Pancreas (tissue), 10 donors: ENCODE measurements at regions not wholly inside any gene's neighbourhood (a gene's known extent, or its start where the extent isn't known, plus 50 kb on each side); places are given as distances from the start of the nearest gene placed in this dataset.
"Not testable (repeated sequence)": the region's sequence is repeated elsewhere in the genome, so short reads cannot be mapped to it uniquely, and the experiment has no call there.

Source experiments
- ATAC-seq, 4 donors: fragments of 200-7000 bp; cut with Tn5 transposase; one replicate each; pipeline versions ENCODE4 v1.8.0 to v1.9.1; 2020; ENCODE audit warnings: mild to moderate bottlenecking in 4 of 4, moderate library complexity in 4 of 4
- DNase-seq, 6 donors: peaks; one replicate each; pipeline ENCODE4 v3.0.0-alpha.2; 2020
- FAIRE-seq: peaks from 2 replicates; lab custom pipeline; 2012; peaks lifted over from hg19 to GRCh38; lab: Jason Lieb, UNC
- H3K27ac ChIP-seq, 4 donors: fragments of 200-600 bp; sonication (generic); 1 replicate in 3 of 4; 2 replicates in 1 of 4; pipeline versions ENCODE4 v1.5.0 to v1.8.0; 2020
- H3K27me3 ChIP-seq, 4 donors: fragments of 200-600 bp; one replicate each; pipeline ENCODE4 v1.8.0; 2021
- H3K36me3 ChIP-seq, 3 donors: fragments of 200-600 bp; sonication (generic) in 1 of 3; one replicate each; pipeline versions ENCODE4 v1.5.0 to v1.8.0; 2020 to 2021
- H3K4me1 ChIP-seq, 3 donors: fragments of 200-600 bp; one replicate each; pipeline ENCODE4 v1.8.0; 2021
- H3K4me3 ChIP-seq, 4 donors: fragments of 200-600 bp; sonication (generic) in 2 of 4; one replicate each; pipeline versions ENCODE4 v1.5.0 to v1.8.0; 2020 to 2021
- H3K9me3 ChIP-seq, 4 donors: fragments of 200-600 bp; one replicate each; pipeline ENCODE4 v1.8.0; 2021
- WGBS, 2 donors: extraction: QIAGEN DNeasy Blood & Tissue Kit; methylation state at CpG; one replicate each; pipeline ENCODE4 v1.1.7; 2013; 5-methylcytosine and 5-hydroxymethylcytosine counted together
- intact Hi-C, 3 donors: fragments of 100-400 bp; cut with DNase I; formaldehyde crosslinking; loops; one replicate each; pipeline versions ENCODE4 v1.11.1 to v1.14.2; 2022
- TF ChIP-seq, protein P1 (sequence below), 4 donors: fragments of 200-600 bp; sonication (generic) in 3 of 4; IDR thresholded peaks; one replicate each; pipeline versions ENCODE4 v1.5.0 to v1.8.0; 2021; ENCODE audit warnings: antibody characterized with exemption in 4 of 4
- donor health status: healthy with polysubstance abuse.
- donor health status: DM: no; HTN: no; CAD: no; lungs with moderate emphysema.
- donor health status: DM: no; HTN: no; CAD: no.
- donor health status: control.
- donor health status: control.
- donor health status: Bipolar disorder and iron deficiency.
- donor health status: DM: yes; HTN: yes; CAD: no.
- donor health status: DM: no; HTN: no; CAD: no.
- donor health status: DM: no; HTN: no; CAD: no.
- donor health status: DM: yes; HTN: yes; CAD: no.

DNA sequence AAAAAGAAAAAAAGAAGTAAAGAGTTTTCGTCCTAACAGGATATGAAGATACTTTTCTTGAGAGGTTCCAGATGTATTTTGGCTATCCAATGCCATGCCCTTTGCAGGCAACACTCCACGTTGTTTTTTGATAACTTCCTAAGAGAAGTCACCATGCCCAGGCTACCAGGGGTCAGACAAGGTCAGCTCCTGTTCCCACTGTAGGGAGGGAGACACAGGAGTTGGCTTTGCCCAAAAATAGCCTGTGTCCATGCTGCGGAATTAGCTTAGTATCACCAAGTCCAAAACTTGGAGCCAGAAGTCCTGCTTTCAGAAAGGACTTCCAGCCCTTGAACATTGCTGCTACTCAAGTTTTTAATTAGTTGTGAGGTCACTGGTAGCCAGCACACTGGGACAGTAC lies 62.1 kb upstream of the NRIP1 start:
- H3K27me3 ChIP-seq = no peaks in the 10 kb centered on the region
- no peaks in the 10 kb centered on the region for H3K36me3 ChIP-seq
- ATAC-seq (no peak), DNase-seq (no peak), FAIRE-seq (no peak)
- no peaks in the 10 kb centered on the region for H3K9me3 ChIP-seq
- WGBS, 2 donors = 54% methylated on average over 3 of the region's 3 CpGs
- no peak overlapping the region for H3K27ac ChIP-seq
- H3K4me1 ChIP-seq = peaks cover 9 to 19% (median 11%) of the 10 kb centered on the region in 3 donors
- H3K4me3 ChIP-seq = no peak overlapping the region
- intact Hi-C loops = loop anchor here in 1 of 3 donors (10.0 kb wide), 1 partner anchor 52 kb away; no protein-coding TSS in a partner anchor
- TF ChIP-seq, protein P1, sequence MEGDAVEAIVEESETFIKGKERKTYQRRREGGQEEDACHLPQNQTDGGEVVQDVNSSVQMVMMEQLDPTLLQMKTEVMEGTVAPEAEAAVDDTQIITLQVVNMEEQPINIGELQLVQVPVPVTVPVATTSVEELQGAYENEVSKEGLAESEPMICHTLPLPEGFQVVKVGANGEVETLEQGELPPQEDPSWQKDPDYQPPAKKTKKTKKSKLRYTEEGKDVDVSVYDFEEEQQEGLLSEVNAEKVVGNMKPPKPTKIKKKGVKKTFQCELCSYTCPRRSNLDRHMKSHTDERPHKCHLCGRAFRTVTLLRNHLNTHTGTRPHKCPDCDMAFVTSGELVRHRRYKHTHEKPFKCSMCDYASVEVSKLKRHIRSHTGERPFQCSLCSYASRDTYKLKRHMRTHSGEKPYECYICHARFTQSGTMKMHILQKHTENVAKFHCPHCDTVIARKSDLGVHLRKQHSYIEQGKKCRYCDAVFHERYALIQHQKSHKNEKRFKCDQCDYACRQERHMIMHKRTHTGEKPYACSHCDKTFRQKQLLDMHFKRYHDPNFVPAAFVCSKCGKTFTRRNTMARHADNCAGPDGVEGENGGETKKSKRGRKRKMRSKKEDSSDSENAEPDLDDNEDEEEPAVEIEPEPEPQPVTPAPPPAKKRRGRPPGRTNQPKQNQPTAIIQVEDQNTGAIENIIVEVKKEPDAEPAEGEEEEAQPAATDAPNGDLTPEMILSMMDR (IDR thresholded peaks at IDR 0.05) = no peak

DNA sequence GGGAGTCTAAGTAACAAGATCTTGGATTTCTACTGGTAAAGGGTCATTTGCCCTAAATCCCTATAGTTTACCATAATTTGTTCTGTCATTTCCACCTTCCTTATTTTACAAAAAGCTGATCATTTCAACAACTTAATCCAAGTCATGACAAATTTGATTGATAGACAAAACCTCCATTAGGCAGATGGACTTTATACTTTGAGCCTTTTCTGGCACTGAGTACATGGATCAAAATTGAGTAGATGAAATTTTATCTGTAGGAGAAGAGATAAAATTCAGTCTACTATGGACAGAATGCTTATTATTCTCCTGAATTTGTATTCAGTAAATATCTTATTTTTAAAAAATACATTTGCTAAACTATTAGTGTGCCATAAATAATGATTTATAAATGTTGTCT lies 62.6 kb upstream of the NRIP1 start:
- no peak for FAIRE-seq
- Histone ChIP-seq H3K4me3 (no peak overlapping the region), H3K4me1 (peaks cover 6 to 16% (median 7%) of the 10 kb centered on the region in 3 donors), H3K36me3 (no peaks in the 10 kb centered on the region), H3K9me3 (no peaks in the 10 kb centered on the region), H3K27me3 (no peaks in the 10 kb centered on the region), H3K27ac (no peak overlapping the region)
- no peak for ATAC-seq
- intact Hi-C loops = loop anchor here in 1 of 3 donors (10.0 kb wide), 1 partner anchor 53 kb away; no protein-coding TSS in a partner anchor
- no peak for DNase-seq
- TF ChIP-seq, protein P1 (IDR thresholded peaks at IDR 0.05) = no peak

DNA sequence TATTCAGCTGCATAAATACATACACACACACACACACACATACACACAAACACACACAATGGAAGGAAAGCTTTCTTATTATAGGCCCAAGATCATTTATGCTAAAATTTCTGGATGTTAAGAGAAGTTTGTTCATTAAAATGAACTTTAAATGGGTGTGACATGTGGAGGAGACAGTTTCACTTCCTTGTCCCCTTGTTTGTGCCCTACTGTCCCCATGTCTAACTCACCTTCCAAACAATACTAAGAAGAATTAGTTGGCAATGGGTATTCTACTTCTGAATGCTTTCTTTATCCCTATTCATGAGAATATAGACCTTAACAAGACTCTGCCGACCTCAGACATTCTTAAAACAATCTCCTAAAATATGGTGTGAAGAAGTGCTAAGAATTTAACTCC lies 63.5 kb upstream of the NRIP1 start:
- Histone ChIP-seq H3K4me1 (peaks cover 0 to 8% (median 0%) of the 10 kb centered on the region in 3 donors), H3K27me3 (no peaks in the 10 kb centered on the region), H3K4me3 (no peak overlapping the region), H3K36me3 (no peaks in the 10 kb centered on the region), H3K27ac (no peak overlapping the region), H3K9me3 (no peaks in the 10 kb centered on the region)
- 81 to 83% methylated on average over 1 of the region's 1 CpG for WGBS, 2 donors
- intact Hi-C loops = loop anchor here in 1 of 3 donors (10.0 kb wide), 1 partner anchor 53 kb away; no protein-coding TSS in a partner anchor
- FAIRE-seq (no peak), ATAC-seq (no peak), DNase-seq (no peak)
- TF ChIP-seq, protein P1 (IDR thresholded peaks at IDR 0.05) = no peak

DNA sequence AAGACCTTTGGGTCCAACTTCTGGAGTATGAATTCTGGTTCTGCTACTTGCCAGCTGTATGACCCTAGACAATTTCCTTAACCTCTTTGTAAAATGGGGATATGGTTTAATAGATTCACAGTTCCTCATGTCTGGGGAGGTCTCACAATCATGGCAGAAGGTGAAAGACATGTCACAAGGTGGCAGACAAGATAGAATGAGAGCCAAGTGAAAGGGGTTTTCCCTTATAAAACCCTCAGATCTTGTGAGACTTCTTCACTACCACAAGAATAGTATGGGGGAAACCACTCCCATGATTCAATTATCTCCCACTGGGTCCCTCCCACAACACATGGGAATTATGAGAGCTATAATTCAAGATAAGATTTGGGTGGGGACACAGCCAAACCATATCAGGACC lies 63.9 kb upstream of the NRIP1 start:
- H3K4me1 ChIP-seq, H3K4me3 ChIP-seq, FAIRE-seq, H3K9me3 ChIP-seq, DNase-seq, H3K36me3 ChIP-seq, H3K27ac ChIP-seq, H3K27me3 ChIP-seq, ATAC-seq: not testable (repeated sequence)
- intact Hi-C loops = loop anchor here in 1 of 3 donors (10.0 kb wide), 1 partner anchor 54 kb away; no protein-coding TSS in a partner anchor

DNA sequence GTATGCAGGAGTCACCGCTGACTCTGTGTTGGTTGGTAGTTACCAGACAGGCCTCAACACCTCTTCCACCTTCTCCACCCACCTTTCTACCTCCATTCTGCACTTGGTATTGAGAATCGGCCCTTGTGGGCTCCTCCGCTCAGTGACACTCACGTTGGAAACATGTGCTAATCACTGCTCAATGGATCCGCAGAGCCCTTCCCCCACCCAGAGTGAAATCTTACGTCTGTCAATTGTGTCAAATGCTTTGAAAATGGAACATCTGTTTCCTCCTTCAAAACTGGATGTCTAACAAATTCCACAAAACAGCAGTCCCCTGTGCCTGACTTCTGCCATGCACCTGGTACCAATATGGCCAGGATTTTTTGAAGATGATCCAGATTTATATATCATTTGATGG lies 65.5 kb upstream of the NRIP1 start:
- no peaks in the 10 kb centered on the region for H3K36me3 ChIP-seq
- ATAC-seq = no peak
- no peaks in the 10 kb centered on the region for H3K27me3 ChIP-seq
- no peak overlapping the region for H3K27ac ChIP-seq
- H3K9me3 ChIP-seq = no peaks in the 10 kb centered on the region
- H3K4me1 ChIP-seq = peaks cover 2 to 20% (median 10%) of the 10 kb centered on the region in 3 donors
- TF ChIP-seq, protein P1 (IDR thresholded peaks at IDR 0.05) = no peak
- no peak overlapping the region for H3K4me3 ChIP-seq
- no peak for FAIRE-seq
- DNase-seq = no peak
- WGBS, 2 donors = 87 to 91% methylated on average over 6 of the region's 6 CpGs
- intact Hi-C loops = no loop called here
